ENCODE measurements at regions not wholly inside any gene's neighbourhood (a gene's known extent, or its start where the extent isn't known, plus 50 kb on each side); places are given as distances from the start of the nearest gene placed in this dataset.

DNA sequence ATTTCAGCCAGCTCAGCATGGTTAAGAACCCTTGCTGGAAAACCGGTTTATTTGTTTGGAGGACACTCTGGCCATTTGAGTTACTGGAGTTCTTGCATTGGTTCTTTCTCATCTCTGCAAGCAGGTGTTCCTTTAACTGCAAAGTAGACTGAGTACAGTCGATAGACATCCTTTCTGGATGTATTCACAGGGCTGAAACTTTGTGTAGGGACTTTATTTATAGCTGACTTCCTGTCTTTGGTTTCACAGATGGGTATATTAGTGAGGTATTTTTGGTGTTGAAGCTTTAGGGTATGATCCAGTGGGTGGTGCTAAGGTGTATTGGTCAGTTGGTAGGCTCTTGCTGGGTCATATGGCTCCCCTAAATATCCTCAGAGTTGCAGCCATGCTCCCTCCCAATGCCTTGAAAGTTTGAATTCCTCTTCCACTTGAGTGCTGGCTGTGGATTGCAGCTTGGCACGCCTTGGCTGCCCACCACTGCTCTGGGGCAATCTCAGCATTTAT is 666.0 kb upstream of the COX7C start:
- no peaks in the 10 kb centered on the region for H3K36me3 ChIP-seq (ENCODE audit: low read depth)
- H3K27me3 ChIP-seq (ENCODE audit: insufficient read depth, poor library complexity, severe bottlenecking), result peaks cover 11% of the 10 kb centered on the region
- no peaks in the 10 kb centered on the region for H3K9me3 ChIP-seq (ENCODE audit: severe bottlenecking)
- ATAC-seq (ENCODE audit: low read depth), result no peak
- DNase-seq (ENCODE audit: low spot score), result no peak
- H3K4me3 ChIP-seq (ENCODE audit: severe bottlenecking), result no peak overlapping the region
- TF ChIP-seq, protein P1, sequence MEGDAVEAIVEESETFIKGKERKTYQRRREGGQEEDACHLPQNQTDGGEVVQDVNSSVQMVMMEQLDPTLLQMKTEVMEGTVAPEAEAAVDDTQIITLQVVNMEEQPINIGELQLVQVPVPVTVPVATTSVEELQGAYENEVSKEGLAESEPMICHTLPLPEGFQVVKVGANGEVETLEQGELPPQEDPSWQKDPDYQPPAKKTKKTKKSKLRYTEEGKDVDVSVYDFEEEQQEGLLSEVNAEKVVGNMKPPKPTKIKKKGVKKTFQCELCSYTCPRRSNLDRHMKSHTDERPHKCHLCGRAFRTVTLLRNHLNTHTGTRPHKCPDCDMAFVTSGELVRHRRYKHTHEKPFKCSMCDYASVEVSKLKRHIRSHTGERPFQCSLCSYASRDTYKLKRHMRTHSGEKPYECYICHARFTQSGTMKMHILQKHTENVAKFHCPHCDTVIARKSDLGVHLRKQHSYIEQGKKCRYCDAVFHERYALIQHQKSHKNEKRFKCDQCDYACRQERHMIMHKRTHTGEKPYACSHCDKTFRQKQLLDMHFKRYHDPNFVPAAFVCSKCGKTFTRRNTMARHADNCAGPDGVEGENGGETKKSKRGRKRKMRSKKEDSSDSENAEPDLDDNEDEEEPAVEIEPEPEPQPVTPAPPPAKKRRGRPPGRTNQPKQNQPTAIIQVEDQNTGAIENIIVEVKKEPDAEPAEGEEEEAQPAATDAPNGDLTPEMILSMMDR (IDR thresholded peaks at IDR 0.05; ENCODE audit: poor library complexity, severe bottlenecking), result no peak
- H3K4me1 ChIP-seq (ENCODE audit: insufficient read depth, poor library complexity, severe bottlenecking), result no peaks in the 10 kb centered on the region
- H3K27ac ChIP-seq (ENCODE audit: poor library complexity, severe bottlenecking), result no peak overlapping the region

DNA sequence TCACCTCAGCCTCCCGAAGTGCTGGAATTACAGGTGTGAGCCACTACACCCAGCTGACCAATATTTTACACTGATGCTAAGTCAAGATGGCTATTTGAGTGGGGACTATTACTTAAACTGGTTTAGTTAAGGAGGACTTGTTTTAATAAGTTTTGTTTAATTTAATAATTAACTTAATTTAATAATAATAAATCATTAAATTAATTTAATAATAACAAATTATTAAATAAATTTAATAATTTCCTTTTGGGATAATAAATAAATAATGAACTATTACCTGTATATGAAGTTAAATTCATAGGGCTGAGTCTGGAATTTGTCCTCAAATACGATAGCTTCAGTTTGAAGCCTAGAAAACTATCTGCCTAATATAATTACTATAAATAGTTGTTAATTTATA is 665.1 kb upstream of the COX7C start:
- TF ChIP-seq, protein P1 (IDR thresholded peaks at IDR 0.05; ENCODE audit: poor library complexity, severe bottlenecking), result no peak
- no peak overlapping the region for H3K4me3 ChIP-seq (ENCODE audit: severe bottlenecking)
- no peaks in the 10 kb centered on the region for H3K9me3 ChIP-seq (ENCODE audit: severe bottlenecking)
- peaks cover 4% of the 10 kb centered on the region for H3K27me3 ChIP-seq (ENCODE audit: insufficient read depth, poor library complexity, severe bottlenecking)
- H3K27ac ChIP-seq (ENCODE audit: poor library complexity, severe bottlenecking), result no peak overlapping the region
- no peaks in the 10 kb centered on the region for H3K4me1 ChIP-seq (ENCODE audit: insufficient read depth, poor library complexity, severe bottlenecking)
- DNase-seq (ENCODE audit: low spot score) (no peak), ATAC-seq (ENCODE audit: low read depth) (no peak)
- no peaks in the 10 kb centered on the region for H3K36me3 ChIP-seq (ENCODE audit: low read depth)

DNA sequence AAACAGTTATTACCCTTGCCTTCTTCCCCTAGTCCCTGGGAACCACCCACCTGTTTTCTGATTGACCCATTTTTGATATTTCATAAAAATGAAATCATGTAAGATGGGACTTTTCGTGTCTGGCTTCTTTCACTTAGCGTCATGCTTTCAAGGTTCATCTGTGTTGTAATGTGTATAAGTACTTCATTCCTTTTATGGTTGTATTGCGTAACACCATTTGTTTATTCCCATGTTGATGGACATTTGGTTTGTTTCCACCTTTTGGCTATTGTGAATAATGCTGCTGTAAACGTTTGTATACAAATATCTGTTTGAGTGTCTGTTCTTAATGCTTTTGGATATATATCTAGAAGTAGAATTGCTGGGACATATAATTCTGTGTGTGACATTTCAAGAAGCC is 650.1 kb upstream of the COX7C start:
- no peak overlapping the region for H3K27ac ChIP-seq (ENCODE audit: poor library complexity, severe bottlenecking)
- no peak overlapping the region for H3K4me3 ChIP-seq (ENCODE audit: severe bottlenecking)
- no peaks in the 10 kb centered on the region for H3K36me3 ChIP-seq (ENCODE audit: low read depth)
- H3K4me1 ChIP-seq (ENCODE audit: insufficient read depth, poor library complexity, severe bottlenecking), result no peaks in the 10 kb centered on the region
- TF ChIP-seq, protein P1 (IDR thresholded peaks at IDR 0.05; ENCODE audit: poor library complexity, severe bottlenecking), result no peak
- DNase-seq (ENCODE audit: low spot score), result no peak
- no peak for ATAC-seq (ENCODE audit: low read depth)
- no peaks in the 10 kb centered on the region for H3K9me3 ChIP-seq (ENCODE audit: severe bottlenecking)
- H3K27me3 ChIP-seq (ENCODE audit: insufficient read depth, poor library complexity, severe bottlenecking), result peaks cover 24% of the 10 kb centered on the region

- no peaks in the 10 kb centered on the region for H3K9me3 ChIP-seq (ENCODE audit: severe bottlenecking)
- H3K4me1 ChIP-seq (ENCODE audit: insufficient read depth, poor library complexity, severe bottlenecking), result no peaks in the 10 kb centered on the region
- ATAC-seq (ENCODE audit: low read depth) (no peak), DNase-seq (ENCODE audit: low spot score) (no peak)
- no peak overlapping the region for H3K4me3 ChIP-seq (ENCODE audit: severe bottlenecking)
- no peak overlapping the region for H3K27ac ChIP-seq (ENCODE audit: poor library complexity, severe bottlenecking)
- TF ChIP-seq, protein P1 (IDR thresholded peaks at IDR 0.05; ENCODE audit: poor library complexity, severe bottlenecking), result no peak
- H3K36me3 ChIP-seq (ENCODE audit: low read depth), result no peaks in the 10 kb centered on the region
- peaks cover 24% of the 10 kb centered on the region for H3K27me3 ChIP-seq (ENCODE audit: insufficient read depth, poor library complexity, severe bottlenecking)
Observed at GRCh38 chr5:85972539-85972938, 645.2 kb upstream of the COX7C start.

GRCh38 chr5:85985167-85985566 is 632.6 kb upstream of the COX7C start:
- no peaks in the 10 kb centered on the region for H3K4me1 ChIP-seq (ENCODE audit: insufficient read depth, poor library complexity, severe bottlenecking)
- H3K27me3 ChIP-seq (ENCODE audit: insufficient read depth, poor library complexity, severe bottlenecking), result peaks cover 11% of the 10 kb centered on the region
- H3K4me3 ChIP-seq (ENCODE audit: severe bottlenecking), result no peak overlapping the region
- no peak for ATAC-seq (ENCODE audit: low read depth)
- no peak overlapping the region for H3K27ac ChIP-seq (ENCODE audit: poor library complexity, severe bottlenecking)
- no peak for DNase-seq (ENCODE audit: low spot score)
- no peaks in the 10 kb centered on the region for H3K36me3 ChIP-seq (ENCODE audit: low read depth)
- H3K9me3 ChIP-seq (ENCODE audit: severe bottlenecking), result peaks cover 2% of the 10 kb centered on the region
- TF ChIP-seq, protein P1 (IDR thresholded peaks at IDR 0.05; ENCODE audit: poor library complexity, severe bottlenecking), result no peak

All from RWPE2 (cell line).